ENCODE measurements at regions not wholly inside any gene's neighbourhood (a gene's known extent, or its start where the extent isn't known, plus 50 kb on each side); places are given as distances from the start of the nearest gene placed in this dataset.

GRCh38 chr5:17816944-17817343, 182.7 kb downstream of the TAF11L14 start:
- no peaks in the 10 kb centered on the region for H3K4me1 Mint-ChIP-seq (ENCODE audit: low read depth in 2 of 2)
- no peak for ATAC-seq
- peaks cover 5% of the 10 kb centered on the region for H3K36me3 Mint-ChIP-seq
- no peak overlapping the region for H3K4me3 Mint-ChIP-seq
- H3K9me3 Mint-ChIP-seq = peaks cover 17% of the 10 kb centered on the region
- no peaks in the 10 kb centered on the region for H3K27me3 Mint-ChIP-seq
- H3K27ac Mint-ChIP-seq = no peak overlapping the region
- DNase-seq (ENCODE audit: low spot score) = no peak

GRCh38 chr5:17817990-17818389, 183.7 kb downstream of the TAF11L14 start:
- no peaks in the 10 kb centered on the region for H3K27me3 Mint-ChIP-seq
- no peak overlapping the region for H3K4me3 Mint-ChIP-seq
- H3K9me3 Mint-ChIP-seq = peaks cover 12% of the 10 kb centered on the region
- H3K27ac Mint-ChIP-seq = no peak overlapping the region
- peaks cover 5% of the 10 kb centered on the region for H3K36me3 Mint-ChIP-seq
- no peak for ATAC-seq
- DNase-seq (ENCODE audit: low spot score) = no peak
- H3K4me1 Mint-ChIP-seq (ENCODE audit: low read depth in 2 of 2) = no peaks in the 10 kb centered on the region

GRCh38 chr5:17819783-17820182, 185.5 kb downstream of the TAF11L14 start:
- H3K4me1 Mint-ChIP-seq (ENCODE audit: low read depth in 2 of 2) = no peaks in the 10 kb centered on the region
- H3K27ac Mint-ChIP-seq = no peak overlapping the region
- H3K9me3 Mint-ChIP-seq = peaks cover 14% of the 10 kb centered on the region
- H3K4me3 Mint-ChIP-seq = no peak overlapping the region
- peaks cover 5% of the 10 kb centered on the region for H3K36me3 Mint-ChIP-seq
- DNase-seq (ENCODE audit: low spot score) (no peak), ATAC-seq (no peak)
- H3K27me3 Mint-ChIP-seq = no peaks in the 10 kb centered on the region

- no peak for ATAC-seq
- Mint-ChIP-seq H3K36me3 (no peaks in the 10 kb centered on the region), H3K9me3 (peaks cover 17% of the 10 kb centered on the region), H3K27me3 (no peaks in the 10 kb centered on the region), H3K4me1 (ENCODE audit: low read depth in 2 of 2) (no peaks in the 10 kb centered on the region), H3K27ac (no peak overlapping the region), H3K4me3 (no peak overlapping the region)
- no peak for DNase-seq (ENCODE audit: low spot score)
Observed at GRCh38 chr5:17828681-17829080, 194.4 kb downstream of the TAF11L14 start.

- Mint-ChIP-seq H3K36me3 (no peaks in the 10 kb centered on the region), H3K4me3 (no peak overlapping the region), H3K27me3 (no peaks in the 10 kb centered on the region), H3K4me1 (ENCODE audit: low read depth in 2 of 2) (no peaks in the 10 kb centered on the region), H3K27ac (no peak overlapping the region), H3K9me3 (peaks cover 14% of the 10 kb centered on the region)
- ATAC-seq (no peak), DNase-seq (ENCODE audit: low spot score) (no peak)
Observed at GRCh38 chr5:17829456-17829855, 195.2 kb downstream of the TAF11L14 start.

GRCh38 chr5:17831279-17831678, 197.0 kb downstream of the TAF11L14 start:
- ATAC-seq = no peak
- H3K36me3 Mint-ChIP-seq = no peaks in the 10 kb centered on the region
- H3K4me1 Mint-ChIP-seq (ENCODE audit: low read depth in 2 of 2) = no peaks in the 10 kb centered on the region
- DNase-seq (ENCODE audit: low spot score) = no peak
- peaks cover 13% of the 10 kb centered on the region for H3K9me3 Mint-ChIP-seq
- no peaks in the 10 kb centered on the region for H3K27me3 Mint-ChIP-seq
- H3K4me3 Mint-ChIP-seq = no peak overlapping the region
- H3K27ac Mint-ChIP-seq = no peak overlapping the region

- ATAC-seq (no peak), DNase-seq (ENCODE audit: low spot score) (no peak)
- no peak overlapping the region for H3K27ac Mint-ChIP-seq
- H3K4me3 Mint-ChIP-seq = no peak overlapping the region
- peaks cover 4% of the 10 kb centered on the region for H3K36me3 Mint-ChIP-seq
- H3K27me3 Mint-ChIP-seq = no peaks in the 10 kb centered on the region
- peaks cover 15% of the 10 kb centered on the region for H3K9me3 Mint-ChIP-seq
- H3K4me1 Mint-ChIP-seq (ENCODE audit: low read depth in 2 of 2) = no peaks in the 10 kb centered on the region
Observed at GRCh38 chr5:17832949-17833745, 198.9 kb downstream of the TAF11L14 start.

- ATAC-seq (no peak), DNase-seq (ENCODE audit: low spot score) (no peak)
- Mint-ChIP-seq H3K4me3 (no peak overlapping the region), H3K4me1 (ENCODE audit: low read depth in 2 of 2) (no peaks in the 10 kb centered on the region), H3K27ac (no peak overlapping the region), H3K9me3 (peaks cover 19% of the 10 kb centered on the region), H3K36me3 (peaks cover 4% of the 10 kb centered on the region), H3K27me3 (no peaks in the 10 kb centered on the region)
Observed at GRCh38 chr5:17837757-17838156, 203.5 kb downstream of the TAF11L14 start.

- no peak for ATAC-seq
- Mint-ChIP-seq H3K36me3 (peaks cover 4% of the 10 kb centered on the region), H3K9me3 (peaks cover 18% of the 10 kb centered on the region), H3K4me1 (ENCODE audit: low read depth in 2 of 2) (no peaks in the 10 kb centered on the region), H3K4me3 (no peak overlapping the region), H3K27ac (no peak overlapping the region), H3K27me3 (no peaks in the 10 kb centered on the region)
- DNase-seq (ENCODE audit: low spot score) = no peak
Observed at GRCh38 chr5:17838469-17838868, 204.2 kb downstream of the TAF11L14 start.

GRCh38 chr5:17839848-17840247, 205.6 kb downstream of the TAF11L14 start:
- H3K4me3 Mint-ChIP-seq = no peak overlapping the region
- ATAC-seq (no peak), DNase-seq (ENCODE audit: low spot score) (no peak)
- no peaks in the 10 kb centered on the region for H3K4me1 Mint-ChIP-seq (ENCODE audit: low read depth in 2 of 2)
- H3K9me3 Mint-ChIP-seq = peaks cover 28% of the 10 kb centered on the region
- no peak overlapping the region for H3K27ac Mint-ChIP-seq
- no peaks in the 10 kb centered on the region for H3K27me3 Mint-ChIP-seq
- peaks cover 4% of the 10 kb centered on the region for H3K36me3 Mint-ChIP-seq

- no peak overlapping the region for H3K27ac Mint-ChIP-seq
- no peak for DNase-seq (ENCODE audit: low spot score)
- ATAC-seq = no peak
- H3K27me3 Mint-ChIP-seq = no peaks in the 10 kb centered on the region
- no peak overlapping the region for H3K4me3 Mint-ChIP-seq
- H3K9me3 Mint-ChIP-seq = peaks cover 34% of the 10 kb centered on the region
- H3K4me1 Mint-ChIP-seq (ENCODE audit: low read depth in 2 of 2) = no peaks in the 10 kb centered on the region
- no peaks in the 10 kb centered on the region for H3K36me3 Mint-ChIP-seq
Observed at GRCh38 chr5:17846496-17846895, 212.2 kb downstream of the TAF11L14 start.

- ATAC-seq (no peak), DNase-seq (ENCODE audit: low spot score) (no peak)
- Mint-ChIP-seq H3K4me1 (ENCODE audit: low read depth in 2 of 2) (no peaks in the 10 kb centered on the region), H3K27me3 (no peaks in the 10 kb centered on the region), H3K36me3 (no peaks in the 10 kb centered on the region), H3K27ac (no peak overlapping the region), H3K4me3 (no peak overlapping the region), H3K9me3 (peaks cover 28% of the 10 kb centered on the region)
Observed at GRCh38 chr5:17847286-17847685, 213.0 kb downstream of the TAF11L14 start.

GRCh38 chr5:17852111-17852510, 217.9 kb downstream of the TAF11L14 start:
- H3K9me3 Mint-ChIP-seq = peaks cover 19% of the 10 kb centered on the region
- no peaks in the 10 kb centered on the region for H3K27me3 Mint-ChIP-seq
- no peaks in the 10 kb centered on the region for H3K36me3 Mint-ChIP-seq
- H3K27ac Mint-ChIP-seq = no peak overlapping the region
- H3K4me3 Mint-ChIP-seq = no peak overlapping the region
- H3K4me1 Mint-ChIP-seq (ENCODE audit: low read depth in 2 of 2) = no peaks in the 10 kb centered on the region
- DNase-seq (ENCODE audit: low spot score) = no peak
- no peak for ATAC-seq

- DNase-seq (ENCODE audit: low spot score) = no peak
- no peak overlapping the region for H3K4me3 Mint-ChIP-seq
- H3K4me1 Mint-ChIP-seq (ENCODE audit: low read depth in 2 of 2) = no peaks in the 10 kb centered on the region
- H3K27me3 Mint-ChIP-seq = no peaks in the 10 kb centered on the region
- no peak for ATAC-seq
- no peaks in the 10 kb centered on the region for H3K36me3 Mint-ChIP-seq
- H3K27ac Mint-ChIP-seq = no peak overlapping the region
- H3K9me3 Mint-ChIP-seq = peaks cover 23% of the 10 kb centered on the region
Observed at GRCh38 chr5:17852740-17853139, 218.5 kb downstream of the TAF11L14 start.

GRCh38 chr5:17854901-17855300, 220.6 kb downstream of the TAF11L14 start:
- H3K9me3 Mint-ChIP-seq = peaks cover 24% of the 10 kb centered on the region
- H3K4me3 Mint-ChIP-seq = no peak overlapping the region
- ATAC-seq = no peak
- no peaks in the 10 kb centered on the region for H3K4me1 Mint-ChIP-seq (ENCODE audit: low read depth in 2 of 2)
- H3K27me3 Mint-ChIP-seq = no peaks in the 10 kb centered on the region
- H3K27ac Mint-ChIP-seq = no peak overlapping the region
- H3K36me3 Mint-ChIP-seq = no peaks in the 10 kb centered on the region
- DNase-seq (ENCODE audit: low spot score) = no peak

Measured in natural killer cell treated with Interleukin-12 subunit alpha and Interleukin-12 subunit beta and Interleukin-15 and Interleukin-18, amount 100 ng/mL, for 72 hours (primary cell).